GM21447 (cell line): ENCODE measurements at regions not wholly inside any gene's neighbourhood (a gene's known extent, or its start where the extent isn't known, plus 50 kb on each side); places are given as distances from the start of the nearest gene placed in this dataset.

ENCODE experiments used
- ATAC-seq: cut with Tn5 transposase; IDR thresholded peaks from one replicate; pipeline ENCODE4 v1.9.1; 2021; ENCODE audit not compliant: unreplicated experiment

DNA sequence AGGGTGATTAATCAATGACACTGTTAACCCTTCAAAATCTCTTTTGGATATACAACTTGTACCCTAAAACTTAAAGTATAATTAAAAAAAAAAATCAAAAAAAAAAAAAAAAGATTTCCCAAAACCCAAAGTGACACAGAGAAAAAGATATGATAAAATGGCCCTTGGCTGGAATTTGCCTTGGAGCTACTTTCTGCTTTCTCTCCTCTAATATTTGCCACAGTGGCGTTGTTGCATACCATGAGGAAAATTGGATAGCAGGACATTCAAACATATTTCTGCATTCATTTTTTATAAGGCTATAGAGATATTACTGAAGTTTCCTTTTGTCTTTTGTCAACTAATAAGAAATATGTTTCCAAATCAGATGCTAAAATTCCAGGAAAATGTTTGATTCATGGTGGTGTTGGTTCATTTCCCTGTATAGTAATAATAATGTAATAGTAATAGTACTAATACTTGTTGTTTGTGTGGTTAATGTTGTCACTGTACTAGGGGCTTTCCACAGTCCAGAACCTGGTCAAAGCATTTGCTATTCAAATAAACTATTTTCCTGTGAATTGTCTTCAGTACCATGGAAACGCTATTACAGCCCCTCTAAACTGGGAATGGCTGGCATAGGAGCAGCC is 441.3 kb upstream of the THBS1 start:
- ATAC-seq, result peak; percentile 33

DNA sequence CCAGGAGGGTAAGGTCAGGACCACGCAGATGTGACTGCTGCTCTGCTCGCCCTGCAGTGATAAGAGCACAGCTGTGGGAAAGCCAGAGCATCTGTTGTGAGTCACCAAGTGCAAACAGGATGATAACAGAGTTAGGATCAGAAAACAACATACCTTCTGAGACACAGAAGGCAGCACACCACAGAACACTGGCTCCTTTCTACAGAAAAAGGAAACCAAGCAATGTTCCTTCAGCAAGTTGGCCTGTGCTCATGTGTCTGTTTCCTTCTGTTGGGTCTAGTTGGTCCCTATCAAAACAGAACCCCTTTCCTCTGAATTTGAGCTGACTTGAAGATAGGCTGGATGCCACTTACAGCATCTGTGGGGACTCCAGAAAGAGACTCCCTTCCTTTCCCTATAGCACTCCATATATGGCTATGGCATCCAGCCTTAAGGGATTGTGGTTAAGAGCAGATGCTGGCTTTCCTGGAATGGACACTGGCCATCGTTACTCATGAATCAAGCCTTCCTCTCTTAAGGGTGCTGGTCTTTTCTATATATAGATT is 440.7 kb upstream of the THBS1 start:
- ATAC-seq, result peak; percentile 66

DNA sequence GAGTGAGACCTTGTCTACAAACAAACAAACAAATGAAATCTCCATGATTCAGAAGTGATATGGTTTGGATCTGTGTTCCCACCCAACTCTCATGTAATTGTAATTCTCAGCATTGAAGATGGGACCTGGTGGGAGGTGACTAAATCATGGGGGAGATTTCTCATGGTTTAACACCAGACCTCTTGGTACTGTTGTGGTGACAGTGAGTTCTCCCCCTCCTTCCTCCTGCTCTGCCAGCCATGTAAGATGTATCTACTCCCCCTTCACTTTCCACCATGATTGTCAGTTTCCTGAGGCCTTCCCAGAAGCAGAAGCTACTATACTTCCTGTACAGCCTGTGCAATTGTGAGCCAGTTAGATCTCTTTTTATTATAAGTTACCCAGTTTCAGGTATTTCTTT is 438.4 kb upstream of the THBS1 start:
- ATAC-seq, result no peak

DNA sequence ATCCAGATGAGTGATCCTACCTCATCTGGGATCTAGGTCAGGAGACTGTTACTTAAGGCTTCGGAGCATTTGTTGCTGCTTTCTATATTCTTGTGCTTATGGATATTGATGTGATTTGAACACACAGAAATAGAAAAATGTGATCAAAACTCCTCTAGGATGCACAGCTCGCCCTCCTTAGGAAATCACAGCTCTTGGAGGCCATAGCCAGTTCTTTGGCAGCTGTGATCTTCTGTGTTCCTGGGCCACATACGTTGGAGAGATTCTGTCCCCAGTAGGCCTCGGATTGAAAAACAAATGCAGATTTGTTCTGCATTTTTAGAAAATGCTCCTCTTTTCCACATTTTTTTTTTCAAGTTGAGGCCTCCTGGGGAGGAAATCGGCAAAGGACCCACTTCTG is 437.4 kb upstream of the THBS1 start:
- ATAC-seq, result no peak

DNA sequence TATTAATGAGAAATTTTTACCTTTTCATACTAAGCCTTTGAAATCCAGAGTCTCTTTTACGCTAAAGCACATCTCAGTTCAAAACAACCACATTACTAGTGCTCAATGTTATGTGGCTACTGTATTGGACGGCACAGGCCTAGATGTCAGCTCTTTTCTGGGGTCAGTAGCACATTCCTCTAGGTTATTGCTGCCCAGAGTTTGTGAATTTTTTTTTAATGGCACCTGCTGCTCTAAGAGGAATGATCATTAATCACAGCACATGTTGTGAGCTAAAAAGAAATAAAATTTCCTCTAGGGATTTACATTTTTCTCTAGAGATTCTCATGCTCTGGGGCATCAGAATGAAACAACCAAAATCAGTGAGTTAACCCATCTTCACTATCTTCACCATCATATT is 436.8 kb upstream of the THBS1 start:
- ATAC-seq, result no peak

DNA sequence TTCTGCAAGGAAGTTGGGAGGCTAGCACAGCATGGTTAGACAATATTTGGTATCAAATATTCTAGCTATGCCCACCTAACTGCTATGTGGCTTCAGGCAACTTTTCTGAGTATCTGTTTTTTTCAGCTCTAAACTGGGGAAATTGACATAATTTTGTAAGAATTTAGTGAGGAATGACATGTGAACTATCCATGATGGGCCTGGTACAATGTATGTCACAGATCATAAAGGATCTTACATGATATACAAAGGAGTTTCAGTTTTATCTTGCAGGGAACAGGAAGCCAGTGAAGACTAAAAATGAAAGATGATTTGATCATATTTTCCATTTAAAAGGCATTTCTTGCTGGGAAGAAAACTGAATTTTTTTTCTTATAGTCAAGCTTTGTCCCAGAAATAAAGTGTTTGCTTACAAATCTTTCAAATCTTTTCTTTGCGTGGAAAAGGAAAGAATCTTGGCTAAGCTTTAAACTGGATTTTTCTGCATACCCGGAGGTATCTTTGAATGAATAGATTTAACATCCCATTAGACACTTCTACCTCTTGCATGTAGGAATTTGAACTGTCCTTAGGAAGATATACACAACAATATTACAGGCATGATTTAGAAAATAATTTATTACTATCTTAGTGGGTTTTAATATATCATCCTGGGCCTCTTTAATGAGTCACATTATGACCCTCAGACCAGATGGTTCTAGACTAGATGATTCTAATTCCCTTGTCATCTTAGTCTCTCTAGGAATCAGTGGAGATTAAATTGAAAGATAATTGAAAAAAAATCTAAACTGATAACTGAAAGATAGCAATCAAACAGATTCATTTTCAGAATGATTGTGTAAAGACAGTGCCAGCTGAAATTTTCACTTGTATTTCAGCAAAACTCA is 436.0 kb upstream of the THBS1 start:
- no peak for ATAC-seq

DNA sequence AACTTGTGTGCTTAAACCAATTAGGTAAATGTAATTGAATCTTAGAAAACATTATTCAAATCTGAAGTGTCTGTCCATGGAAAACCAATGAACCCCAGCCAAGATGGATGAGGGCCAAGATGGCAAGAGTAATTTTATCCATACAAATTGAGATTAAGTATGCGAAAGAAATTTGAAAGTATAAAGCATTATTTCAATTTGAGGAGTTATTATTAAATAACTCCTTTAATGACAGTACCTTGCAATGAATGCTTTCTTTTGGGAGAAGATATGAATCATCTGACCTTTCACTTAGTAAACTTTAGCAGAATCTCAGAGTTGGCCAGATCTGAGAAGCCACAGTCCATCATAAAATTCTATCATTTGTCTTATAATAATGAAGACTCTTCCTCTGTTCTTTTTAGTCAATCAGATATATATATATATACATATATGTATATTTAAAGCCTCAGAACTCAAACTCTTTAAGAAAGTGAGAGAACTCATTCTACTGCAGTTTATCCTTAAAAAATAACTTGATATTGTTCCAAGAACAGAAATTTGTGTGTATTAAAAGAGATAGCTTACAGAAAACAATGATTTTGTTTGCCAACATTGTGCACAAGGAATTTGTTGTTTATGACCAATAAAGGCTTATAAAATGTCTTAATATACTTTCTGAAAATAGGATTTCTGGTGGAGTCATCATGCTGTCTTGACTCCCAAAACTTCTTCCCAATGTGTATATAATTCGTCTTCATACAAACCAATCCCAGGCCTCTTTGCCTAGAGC is 434.8 kb upstream of the THBS1 start:
- ATAC-seq, result no peak

DNA sequence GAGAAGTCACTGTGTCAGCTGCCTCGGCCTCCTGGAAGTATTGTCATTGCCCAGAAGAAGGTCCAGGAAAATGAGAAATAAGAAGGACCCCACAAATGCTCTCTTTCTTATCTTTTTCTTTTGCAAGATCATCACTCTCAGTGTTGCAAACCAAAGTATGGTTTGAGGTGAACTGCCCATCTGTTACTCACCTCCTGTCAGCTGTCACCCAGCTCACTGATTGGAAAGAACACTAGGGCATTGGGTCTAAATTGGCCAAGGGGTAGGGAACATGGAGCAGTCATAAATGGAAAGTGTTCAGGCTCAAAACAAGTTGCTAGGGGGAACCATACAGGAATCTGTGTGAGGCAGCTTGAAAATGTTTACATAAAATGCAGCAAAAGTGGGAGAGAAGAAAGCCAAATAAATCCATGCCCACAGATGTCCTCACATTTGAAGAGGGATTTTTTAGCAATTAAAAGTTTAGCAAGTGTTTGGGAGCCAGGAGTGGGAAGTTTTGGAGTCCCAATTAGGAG is 431.2 kb upstream of the THBS1 start:
- ATAC-seq, result no peak

DNA sequence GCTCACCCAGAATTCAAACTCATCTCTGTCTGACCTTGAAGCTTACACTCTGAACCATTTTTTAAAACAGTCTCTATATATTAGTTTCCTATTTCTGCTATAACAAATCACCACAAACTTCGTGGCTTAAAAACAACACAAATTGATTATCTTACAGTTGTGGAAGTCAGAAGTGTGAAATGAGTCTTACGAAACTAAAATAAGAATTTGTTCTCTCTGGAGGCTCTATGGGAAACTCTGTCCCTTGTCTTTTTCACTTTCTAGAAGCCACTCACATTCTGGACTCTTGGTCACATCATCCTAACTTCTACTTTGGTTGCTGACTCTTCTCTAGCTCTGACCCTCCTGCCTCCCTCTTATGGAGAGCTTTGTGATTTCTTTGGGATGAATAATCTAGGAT is 429.3 kb upstream of the THBS1 start:
- no peak for ATAC-seq

DNA sequence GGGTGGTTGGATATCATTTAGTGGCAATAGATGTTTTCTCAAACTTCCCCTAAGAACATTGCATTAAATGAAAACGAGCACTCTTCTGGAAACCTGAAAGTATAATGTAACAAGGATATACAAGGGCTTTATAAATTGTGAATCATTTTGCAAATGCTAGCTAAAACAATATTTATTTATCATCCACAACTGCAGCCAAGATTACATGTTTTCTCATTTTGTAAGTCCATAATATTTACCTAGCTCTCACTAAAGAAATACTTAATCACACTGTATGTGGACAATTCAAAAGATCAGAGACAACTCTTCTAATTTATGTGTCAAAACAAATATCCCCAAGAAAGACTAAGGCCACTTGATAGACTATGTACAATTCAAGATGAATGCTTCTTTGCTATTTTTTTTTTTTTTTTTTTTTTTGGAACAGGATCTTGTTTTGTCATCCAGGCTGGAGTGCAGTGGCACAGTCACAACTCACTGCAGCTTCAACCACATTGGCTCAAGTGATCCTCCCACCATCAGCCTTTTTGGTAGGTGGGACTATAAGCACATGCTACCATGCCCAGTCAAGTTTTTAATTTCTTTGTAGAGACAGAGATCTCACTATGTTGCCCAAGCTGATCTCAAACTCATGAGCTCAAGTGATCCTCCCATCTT is 427.7 kb upstream of the THBS1 start:
- no peak for ATAC-seq

DNA sequence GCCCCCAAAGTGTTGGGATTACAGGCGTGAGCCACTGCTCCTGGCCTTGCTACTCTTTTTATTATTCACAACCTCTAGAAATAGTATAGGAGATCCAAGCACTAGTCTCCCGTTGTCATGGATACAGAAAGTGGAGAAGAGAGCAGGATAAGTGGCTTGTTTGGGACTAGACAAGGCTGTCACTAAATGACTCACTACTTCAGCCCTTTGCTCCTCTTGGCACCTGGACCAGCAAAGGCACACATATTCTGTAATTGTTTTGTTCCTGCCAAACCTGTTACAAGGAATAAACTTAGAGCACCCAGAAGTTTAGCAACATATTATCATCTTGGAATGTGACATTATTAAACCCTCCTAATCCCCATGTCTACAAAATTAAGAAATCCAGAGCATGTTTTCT is 427.2 kb upstream of the THBS1 start:
- ATAC-seq, result no peak

DNA sequence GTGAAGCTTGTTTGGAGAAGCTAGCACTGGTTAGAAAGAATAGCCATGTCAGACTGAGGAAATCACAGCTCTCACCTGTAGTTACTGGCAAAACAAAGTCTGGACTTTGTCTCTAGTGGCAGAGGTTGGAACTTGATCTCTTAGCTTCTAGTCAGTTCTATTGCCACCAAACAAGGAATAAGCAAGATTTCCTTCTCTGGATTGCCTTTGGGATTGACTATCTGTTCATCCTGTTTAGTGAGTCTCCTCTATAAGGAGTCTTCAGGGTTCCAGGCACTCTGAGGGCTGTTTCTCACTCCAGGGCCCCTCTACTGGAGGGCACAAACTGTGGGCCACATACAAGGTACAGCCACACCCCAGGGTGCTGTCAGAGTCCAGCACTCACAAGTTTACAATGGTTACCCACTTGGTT is 426.6 kb upstream of the THBS1 start:
- ATAC-seq, result no peak

DNA sequence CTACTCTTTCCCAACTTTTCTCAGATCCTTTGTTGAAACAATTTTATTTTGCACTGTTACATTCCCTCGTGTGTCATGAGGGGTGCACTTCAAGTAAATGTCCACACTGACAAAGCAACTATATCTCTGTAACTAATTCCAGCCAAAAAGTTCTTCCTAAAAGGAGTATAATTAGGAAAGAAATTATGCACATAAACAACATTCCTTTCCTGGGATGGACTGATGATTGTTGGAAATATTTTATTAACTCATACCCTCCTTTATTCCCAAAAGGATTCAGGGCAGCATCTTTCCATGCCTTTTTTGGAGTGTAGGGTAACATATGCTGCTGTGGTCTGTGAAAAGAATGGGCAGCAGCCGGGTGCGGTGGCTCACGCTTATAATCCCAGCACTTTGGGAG is 426.1 kb upstream of the THBS1 start:
- no peak for ATAC-seq

DNA sequence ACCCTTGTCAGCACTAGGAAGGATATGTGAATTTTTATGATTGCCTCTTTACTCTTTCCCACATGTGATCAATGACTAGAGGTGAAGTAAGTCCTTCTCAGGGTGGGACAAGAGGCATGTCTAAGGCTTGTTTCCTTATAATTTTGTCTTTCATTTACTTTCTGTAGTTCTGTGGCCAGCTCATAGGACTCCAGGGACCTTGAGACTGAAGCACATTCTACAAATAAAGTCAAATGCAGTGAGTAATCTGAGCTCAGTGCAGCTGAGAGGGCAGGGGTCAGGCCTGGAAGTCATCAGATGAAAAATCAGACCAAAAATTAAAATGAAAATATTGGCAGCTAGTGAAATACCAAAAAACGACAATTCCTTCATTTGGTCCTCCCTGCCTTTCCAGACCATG is 424.7 kb upstream of the THBS1 start:
- no peak for ATAC-seq

DNA sequence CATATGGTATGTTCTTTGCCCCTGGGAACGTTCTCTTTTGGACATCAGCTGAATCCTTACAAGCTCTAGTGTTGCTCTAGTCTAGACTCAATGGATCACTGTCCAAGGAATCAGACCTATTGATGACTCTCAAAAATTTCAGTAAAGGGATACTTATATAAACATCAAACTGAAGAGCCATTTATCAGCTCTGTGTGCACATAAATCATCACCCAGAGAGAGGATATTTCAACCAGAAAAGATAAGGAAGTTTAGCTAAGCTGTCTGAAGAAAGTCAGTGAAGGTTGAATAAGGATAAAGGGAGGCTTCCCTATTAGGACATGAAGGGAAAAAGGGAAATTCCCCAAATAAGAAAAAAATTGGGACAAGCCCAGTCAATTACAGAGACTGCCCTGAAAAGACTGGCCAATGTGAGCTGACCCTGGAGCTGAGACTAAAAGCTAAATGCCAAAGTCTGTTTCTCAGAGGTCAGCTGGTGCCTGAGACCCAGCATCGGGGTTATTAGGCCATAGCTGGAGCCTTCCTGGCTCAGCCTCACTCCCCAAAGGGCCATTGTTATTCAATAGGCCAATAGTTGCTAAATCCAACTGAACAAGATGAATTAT is 424.1 kb upstream of the THBS1 start:
- ATAC-seq, result no peak

DNA sequence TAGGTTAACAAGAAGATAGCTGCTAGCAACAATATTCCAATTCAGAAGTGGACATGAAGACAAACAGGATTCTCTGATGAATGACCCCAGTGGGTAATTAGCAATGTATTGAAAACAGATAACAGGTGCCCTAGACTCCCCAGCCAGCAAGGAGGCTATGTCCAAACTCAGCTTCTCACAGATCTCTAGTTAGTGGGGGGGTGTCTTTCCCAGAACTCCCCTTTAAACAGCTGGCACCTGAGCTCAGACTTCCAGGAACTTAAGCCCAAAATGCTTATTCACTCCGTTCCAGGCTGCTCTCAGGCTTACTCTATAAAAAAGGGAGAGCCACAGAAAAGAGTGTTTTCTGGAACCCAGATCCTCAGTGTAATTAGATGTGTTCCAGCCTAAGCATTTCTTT is 423.0 kb upstream of the THBS1 start:
- ATAC-seq, result no peak

DNA sequence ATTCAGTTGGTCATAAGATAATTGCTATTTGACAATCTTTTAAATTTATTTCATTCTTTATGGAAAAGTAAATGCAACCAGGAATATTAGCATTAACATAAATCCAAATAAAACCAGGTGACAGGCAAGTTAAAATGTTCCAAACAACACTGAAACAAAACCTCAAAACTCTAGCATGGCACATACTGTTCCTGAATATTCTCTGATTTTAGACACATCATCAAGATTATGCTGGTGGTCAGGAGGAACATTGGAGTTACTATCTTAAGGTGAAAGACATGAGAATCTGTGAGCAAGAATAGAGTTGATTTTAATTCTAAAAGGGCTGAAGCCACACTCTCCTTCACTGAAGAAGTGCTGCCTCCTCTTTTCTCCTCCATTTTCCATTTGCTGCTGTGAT is 421.0 kb upstream of the THBS1 start:
- ATAC-seq, result no peak

DNA sequence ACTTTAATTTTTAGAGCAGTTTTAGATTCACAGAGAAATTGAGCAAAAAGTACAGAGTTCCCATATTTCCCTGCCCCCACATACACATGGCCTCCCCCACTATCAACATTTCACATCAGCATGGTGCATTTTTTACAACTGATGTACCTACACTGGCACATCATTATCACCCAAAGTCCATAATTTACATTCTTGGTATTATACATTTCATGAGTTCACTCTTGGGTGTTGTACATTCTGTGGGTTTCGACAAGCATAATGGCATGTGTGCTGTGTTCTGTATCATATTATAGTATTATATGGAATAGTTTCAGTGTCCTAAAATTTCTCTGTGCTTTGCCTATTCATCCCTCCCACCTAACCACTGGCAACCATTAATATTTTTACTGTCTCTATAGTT is 419.8 kb upstream of the THBS1 start:
- no peak for ATAC-seq

DNA sequence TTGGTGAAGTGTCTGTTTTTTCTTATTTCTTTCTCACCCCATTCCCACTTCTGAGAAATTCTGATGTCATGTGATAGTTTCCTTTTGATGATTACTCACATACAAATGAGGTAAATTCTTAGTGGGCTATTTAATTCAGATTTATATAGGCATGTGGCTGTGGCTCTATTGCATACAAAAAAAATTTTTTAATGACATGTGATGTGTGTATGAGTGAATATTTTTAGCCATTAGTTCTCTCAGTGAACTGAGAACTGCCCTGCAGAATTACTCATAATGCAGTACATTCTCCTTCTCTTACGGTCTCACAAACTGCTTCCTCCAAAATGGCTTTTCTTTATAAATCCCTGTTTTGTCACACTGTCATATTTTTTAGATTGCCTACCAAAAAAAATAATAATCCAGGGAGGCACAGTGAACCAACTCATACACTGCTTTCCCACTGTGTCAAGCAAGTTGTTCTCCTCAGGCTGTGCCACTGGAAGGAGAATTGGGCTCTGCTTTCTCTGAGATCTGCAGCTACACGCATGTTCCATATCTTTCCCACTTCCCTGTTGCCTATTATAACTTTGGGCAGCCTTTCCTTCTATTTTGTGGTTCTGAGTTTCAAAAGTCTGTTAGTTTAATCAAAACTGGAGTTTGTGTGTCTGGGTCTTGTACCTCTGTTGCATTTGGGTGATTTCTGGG is 415.7 kb upstream of the THBS1 start:
- no peak for ATAC-seq
